HG03103 (cell line): ENCODE measurements at regions not wholly inside any gene's neighbourhood (a gene's known extent, or its start where the extent isn't known, plus 50 kb on each side); places are given as distances from the start of the nearest gene placed in this dataset.
"Not testable (repeated sequence)": the region's sequence is repeated elsewhere in the genome, so short reads cannot be mapped to it uniquely, and the experiment has no call there.

ENCODE experiments used
- ATAC-seq: cut with Tn5 transposase; IDR thresholded peaks from one replicate; pipeline ENCODE4 v1.9.1; 2021; ENCODE audit warnings: low read depth; ENCODE audit not compliant: unreplicated experiment

DNA sequence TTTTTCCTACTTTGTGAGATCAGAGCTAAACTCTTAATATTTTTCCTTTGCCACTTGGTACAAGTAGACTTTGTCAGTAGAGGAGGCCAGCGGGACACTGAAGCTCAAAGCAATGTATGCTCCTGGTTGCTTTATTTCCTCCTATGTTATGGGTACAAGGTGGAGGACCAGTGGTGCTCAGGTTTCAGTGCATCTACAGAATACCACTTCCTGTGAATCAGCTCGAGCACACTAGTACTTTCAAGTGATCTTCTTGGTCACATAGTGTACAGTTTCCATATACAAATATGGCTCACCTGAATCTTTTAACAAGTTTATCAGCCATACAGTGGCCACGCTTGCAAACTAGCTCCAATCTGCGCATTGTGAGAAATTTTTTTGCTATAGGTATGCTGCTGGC, 1674.8 kb upstream of the TMEFF2 start:
- no peak for ATAC-seq

GRCh38 chr2:193868833-193869232, 1674.1 kb upstream of the TMEFF2 start:
- ATAC-seq = no peak

- ATAC-seq = no peak
These were observed 1673.4 kb upstream of the TMEFF2 start for GRCh38 chr2:193868132-193868531.

DNA sequence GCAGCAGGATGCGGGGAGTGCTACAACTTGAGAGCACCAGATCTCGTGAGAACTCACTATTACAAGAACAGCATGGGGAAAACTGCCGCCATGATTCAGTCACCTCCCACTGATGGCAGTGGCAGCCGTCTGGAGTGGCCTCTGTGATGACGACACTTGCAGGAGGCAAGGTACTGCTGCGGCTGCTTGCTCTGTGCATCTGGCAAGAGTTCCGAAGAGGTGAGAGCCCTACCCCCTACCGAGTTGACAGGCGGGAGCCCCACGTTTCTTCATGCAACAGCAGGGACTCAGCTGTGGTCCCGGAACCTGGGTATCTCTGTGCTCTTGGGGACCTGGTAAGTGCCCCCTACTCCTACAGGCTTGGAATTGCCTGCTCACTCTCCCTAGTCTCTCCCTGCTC, 1672.7 kb upstream of the TMEFF2 start:
- no peak for ATAC-seq

GRCh38 chr2:193861557-193861956, 1666.8 kb upstream of the TMEFF2 start:
- no peak for ATAC-seq

GRCh38 chr2:193847991-193848390, 1653.3 kb upstream of the TMEFF2 start:
- ATAC-seq = no peak

- no peak for ATAC-seq
These were observed 1652.4 kb upstream of the TMEFF2 start for GRCh38 chr2:193847130-193847529.

- ATAC-seq = no peak
These were observed 1650.9 kb upstream of the TMEFF2 start for GRCh38 chr2:193845604-193846003.

DNA sequence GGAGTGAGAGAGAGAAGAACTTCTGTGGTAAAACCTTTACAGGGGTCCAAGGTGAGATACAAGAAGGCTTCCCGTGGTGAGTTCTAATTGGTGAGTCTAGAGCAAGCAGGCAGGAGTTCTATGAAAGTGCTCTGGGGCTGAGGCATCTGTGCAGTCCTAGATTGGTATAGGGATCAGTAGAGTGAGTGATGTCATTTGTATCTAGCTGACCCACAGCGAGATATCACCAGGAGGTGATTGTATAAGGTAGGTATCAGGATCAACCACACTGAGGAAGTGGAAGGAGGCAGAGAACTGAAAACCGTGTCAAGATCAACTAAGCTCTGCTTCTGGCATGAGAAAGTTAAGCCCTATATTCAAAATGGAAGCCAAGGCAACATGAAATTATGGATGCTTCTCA, 1648.9 kb upstream of the TMEFF2 start:
- ATAC-seq = peak; percentile 40

DNA sequence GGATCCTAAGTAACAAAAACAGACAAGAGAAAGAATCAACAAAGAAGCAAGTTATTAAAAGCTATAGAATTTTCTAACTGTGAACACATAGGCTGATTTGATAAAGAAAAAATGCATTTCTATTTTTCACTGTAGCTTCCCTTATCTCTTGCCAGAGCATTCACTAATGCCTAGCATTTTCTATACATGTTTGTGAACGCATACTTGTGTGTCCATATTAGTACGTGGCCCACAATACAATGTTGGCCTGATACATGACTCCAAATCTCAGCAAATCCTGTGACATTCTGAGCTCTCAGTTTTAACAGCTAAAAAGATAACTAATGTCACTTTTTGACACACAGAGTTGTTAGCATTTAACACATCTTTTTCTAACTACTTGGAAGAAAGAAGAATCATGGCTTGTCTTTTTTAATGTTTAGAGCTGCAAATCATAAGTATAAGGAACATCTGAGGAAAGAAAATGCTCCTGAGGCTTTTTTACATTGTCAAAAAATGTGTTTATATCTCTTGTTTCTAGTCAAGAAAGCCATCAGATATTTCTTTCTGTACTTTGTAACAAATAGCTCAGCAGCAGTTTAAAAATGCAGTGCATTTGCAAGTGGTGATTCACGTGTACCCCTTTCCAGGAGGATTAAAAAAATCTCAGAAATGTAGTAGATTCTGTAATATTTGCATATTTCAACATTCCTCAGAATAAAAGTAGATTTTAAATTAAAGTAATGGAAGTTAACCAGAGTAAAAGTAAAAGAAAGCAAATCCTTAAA, 1646.8 kb upstream of the TMEFF2 start:
- ATAC-seq = no peak

DNA sequence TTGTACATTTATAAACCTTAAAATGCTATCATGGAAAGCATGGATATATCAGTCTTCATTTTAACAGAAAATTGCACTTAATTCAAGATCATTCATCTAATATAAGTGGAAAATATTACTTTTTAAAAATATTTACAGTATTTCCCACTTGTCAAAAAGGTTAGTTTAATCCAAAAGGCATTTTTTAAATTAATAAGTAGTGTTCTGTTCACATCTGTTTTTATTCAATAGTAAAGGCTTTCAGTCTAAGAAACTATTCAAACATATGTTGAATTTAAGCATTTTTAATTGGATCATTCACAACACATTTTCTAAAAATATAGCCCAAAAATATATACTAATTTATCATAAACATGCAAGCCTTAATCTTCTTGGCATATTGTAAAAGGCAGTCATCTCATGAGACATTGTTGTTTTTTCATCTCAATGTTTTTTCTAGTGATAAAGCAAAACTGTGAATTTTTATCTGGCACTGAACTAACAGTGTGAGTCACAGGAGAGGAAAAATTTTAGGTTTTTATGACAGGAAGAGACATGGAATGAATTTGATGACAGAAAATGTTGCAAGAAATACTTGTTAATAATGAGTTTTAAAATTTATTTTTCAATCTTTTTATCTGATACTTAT, 1642.5 kb upstream of the TMEFF2 start:
- ATAC-seq = no peak

DNA sequence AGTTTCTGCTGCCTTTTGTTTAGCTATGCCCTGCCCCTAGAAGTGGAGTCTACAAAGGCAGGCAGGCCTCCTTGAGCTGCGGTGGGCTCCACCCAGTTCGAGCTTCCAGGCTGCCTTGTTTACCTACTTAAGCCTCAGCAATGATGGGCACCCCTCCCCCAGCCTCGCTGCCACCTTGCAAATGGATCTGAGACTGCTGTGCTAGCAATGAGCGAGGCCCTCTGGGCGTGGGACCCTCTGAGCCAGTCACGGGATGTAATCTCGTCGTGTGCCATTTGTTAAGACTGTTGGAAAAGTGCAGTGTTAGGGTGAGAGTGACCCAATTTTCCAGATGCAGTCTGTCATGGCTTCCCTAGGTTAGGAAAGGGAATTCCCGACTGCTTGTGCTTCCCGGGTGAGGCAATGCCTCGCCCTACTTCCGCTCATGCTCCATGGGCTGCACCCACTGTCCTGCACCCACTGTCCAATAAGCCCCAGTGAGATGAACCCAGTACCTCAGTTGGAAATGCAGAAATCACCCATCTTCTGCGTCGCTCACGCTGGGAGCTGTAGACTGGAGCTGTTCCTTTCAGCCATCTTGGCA, 1641.8 kb upstream of the TMEFF2 start:
- ATAC-seq = not testable (repeated sequence)

DNA sequence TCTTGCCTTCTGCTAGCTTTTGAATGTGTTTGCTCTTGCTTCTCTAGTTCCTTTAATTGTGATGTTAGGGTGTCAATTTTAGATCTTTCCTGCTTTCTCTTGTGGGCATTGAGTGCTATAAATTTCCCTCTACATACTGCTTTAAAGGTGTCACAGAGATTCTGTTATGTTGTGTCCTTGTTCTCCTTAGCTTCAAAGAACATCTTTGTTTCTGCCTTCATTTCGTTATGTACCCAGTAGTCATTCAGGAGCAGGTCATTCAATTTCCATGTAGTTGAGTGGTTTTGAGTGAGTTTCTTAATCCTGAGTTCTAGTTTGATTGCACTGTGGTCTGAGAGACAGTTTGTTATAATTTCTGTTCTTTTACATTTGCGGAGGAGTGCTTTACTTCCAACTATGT, 1639.2 kb upstream of the TMEFF2 start:
- ATAC-seq = not testable (repeated sequence)

- ATAC-seq = no peak
These were observed 1629.7 kb upstream of the TMEFF2 start for GRCh38 chr2:193824474-193824873.

DNA sequence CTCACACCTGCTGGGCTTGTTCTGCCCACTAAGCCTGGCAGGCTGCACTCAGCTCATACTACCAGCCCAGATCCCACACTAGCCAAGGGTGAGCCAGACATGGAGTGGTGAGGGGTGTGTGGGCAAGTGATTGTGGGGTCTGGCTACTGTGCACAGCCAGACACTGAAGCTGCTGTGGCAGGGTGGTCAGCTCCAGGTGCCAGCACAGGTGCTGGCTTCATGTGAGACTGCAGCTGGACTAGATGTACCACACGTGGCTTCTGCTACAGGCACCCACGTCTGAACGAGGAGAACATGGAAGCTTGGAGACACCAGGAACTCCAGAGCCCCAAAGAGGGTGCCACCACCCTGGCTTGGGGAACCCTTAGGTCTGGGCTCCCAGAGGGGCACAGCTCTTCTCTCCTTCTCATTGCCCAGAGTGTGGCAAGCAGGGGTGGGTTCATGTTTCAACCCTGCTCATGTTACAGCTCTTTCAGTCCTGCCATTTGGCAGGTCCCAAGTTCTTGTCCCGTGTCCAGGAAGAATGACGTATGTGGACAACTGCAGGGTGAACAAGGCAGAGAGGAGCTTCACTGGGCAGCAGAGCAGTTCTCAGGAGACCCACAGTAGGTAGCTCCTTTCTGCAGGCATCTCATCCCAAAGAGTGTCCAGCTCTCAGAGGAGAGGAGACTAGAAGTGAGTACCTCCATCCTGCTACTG, 1624.2 kb upstream of the TMEFF2 start:
- ATAC-seq = no peak

- no peak for ATAC-seq
These were observed 1621.3 kb upstream of the TMEFF2 start for GRCh38 chr2:193816008-193816407.

DNA sequence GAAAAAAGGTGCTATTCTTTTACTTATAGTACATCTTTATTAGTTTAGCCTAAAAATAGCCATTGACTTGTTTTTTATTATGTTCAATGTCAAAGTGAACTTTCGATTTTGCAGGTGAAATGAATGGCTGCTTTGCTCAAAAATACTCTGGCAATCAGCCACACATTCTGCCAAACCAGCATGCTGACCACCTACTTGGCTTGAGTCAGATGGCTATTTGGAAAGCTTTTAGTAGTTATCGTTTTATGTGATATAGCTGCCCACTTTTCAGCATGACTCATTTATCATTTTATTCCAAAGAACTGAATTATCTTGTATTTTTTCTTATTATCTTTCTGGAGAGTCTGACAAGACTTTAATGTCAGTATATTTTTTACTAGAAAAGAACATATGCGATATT, 1615.8 kb upstream of the TMEFF2 start:
- ATAC-seq = no peak

DNA sequence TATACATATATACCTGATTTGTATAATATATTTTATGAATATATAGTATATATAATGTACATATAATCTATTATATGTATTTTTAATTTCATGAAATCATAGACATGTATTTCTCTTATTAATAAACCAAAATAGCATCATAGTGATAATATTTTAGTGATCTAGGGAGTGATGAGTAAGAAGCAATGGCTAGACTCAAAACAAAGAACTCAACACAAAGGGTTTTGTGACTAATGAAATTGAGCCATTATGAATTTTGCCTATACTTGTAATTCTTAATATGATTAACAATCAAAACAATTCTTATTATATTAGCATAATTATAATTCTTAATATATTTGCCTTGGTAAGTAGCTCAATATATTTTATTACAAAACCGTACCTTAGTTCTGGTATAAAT, 1614.1 kb upstream of the TMEFF2 start:
- ATAC-seq = no peak

- no peak for ATAC-seq
These were observed 1611.5 kb upstream of the TMEFF2 start for GRCh38 chr2:193806088-193806774.

DNA sequence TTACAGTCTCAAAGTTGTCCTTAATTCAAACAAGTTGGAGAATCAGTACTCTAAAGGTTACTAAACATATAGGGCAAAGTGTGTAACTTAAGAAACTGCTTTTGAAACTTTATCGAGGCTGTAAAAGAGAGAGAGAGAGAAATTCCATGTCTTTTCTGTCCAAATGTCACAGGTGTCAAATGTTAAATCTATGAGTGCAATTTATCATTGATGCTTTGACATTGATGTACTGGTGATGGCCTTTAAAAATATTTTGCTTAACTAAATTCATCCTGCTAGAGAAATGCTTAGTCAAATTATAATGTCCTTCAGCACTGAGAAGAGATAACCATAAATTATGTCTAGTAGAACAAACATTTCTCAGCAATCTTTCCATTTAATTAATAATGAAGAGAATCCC, 1602.1 kb upstream of the TMEFF2 start:
- no peak for ATAC-seq

DNA sequence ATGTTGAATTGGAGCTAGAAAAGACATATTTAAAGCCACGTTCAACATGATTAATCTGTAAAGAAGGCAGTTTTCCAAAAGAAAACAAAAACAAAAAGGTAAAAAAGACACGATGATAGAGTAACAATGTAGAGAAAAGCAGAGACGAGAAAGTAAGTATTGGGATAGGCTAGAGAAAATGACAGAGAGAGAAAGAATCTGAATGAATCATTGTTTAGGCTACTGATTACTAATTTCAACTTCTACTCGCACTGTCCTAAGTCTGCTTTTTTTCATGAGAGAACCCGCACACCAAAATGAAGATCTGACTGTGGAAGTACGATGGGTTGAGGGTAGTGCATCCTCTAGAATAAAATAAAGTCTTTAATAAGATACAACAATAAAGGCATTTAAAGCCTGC, 1599.2 kb upstream of the TMEFF2 start:
- ATAC-seq = no peak
